SK-N-SH (cell line): ENCODE measurements at regions not wholly inside any gene's neighbourhood (a gene's known extent, or its start where the extent isn't known, plus 50 kb on each side); places are given as distances from the start of the nearest gene placed in this dataset.

ENCODE experiments used
- CTCF ChIA-PET: fragments of 300-600, 350-600 bp; formaldehyde crosslinking; extraction: SDS; loops from one replicate; lab custom pipeline; 2021; lab: Yijun Ruan, JAX
- POLR2A ChIA-PET: fragments of 350-600 bp; sonication (Branson Sonifier 250); formaldehyde crosslinking; extraction: SDS; loops from one replicate; lab custom pipeline; 2020; ENCODE audit warnings: antibody characterized with exemption, inconsistent platforms; lab: Yijun Ruan, JAX
- DNase-seq: peaks from one replicate; pipeline ENCODE4 v3.0.0; 2012
- H2AFZ ChIP-seq: fragments of 200-600 bp; sonication (generic); 2 replicates; pipeline ENCODE4 v1.8.1; 2016; ENCODE audit warnings: antibody characterized with exemption, mild to moderate bottlenecking, low read depth
- H3F3A ChIP-seq: fragments of 200-600 bp; sonication (generic); replicated peaks from 2 replicates; pipeline ENCODE3; 2016; ENCODE audit warnings: antibody characterized with exemption, mild to moderate bottlenecking; ENCODE audit not compliant: insufficient read depth
- H3K27ac ChIP-seq, 2 experiments: fragments of 200-500 bp in 1 of 2; fragments of 200-600 bp in 1 of 2; sonication (Bioruptor generic) in 1 of 2; sonication (generic), shearing (Covaris generic) in 1 of 2; 2 replicates each; pipeline versions ENCODE4 v1.5.1 to v1.6.1; 2014 to 2016; ENCODE audit warnings: low read depth in 2 of 2, inconsistent platforms in 1 of 2, low read length in 1 of 2, mild to moderate bottlenecking in 1 of 2, mixed read lengths in 1 of 2
- H3K27me3 ChIP-seq: fragments of 200-600 bp; sonication (generic), shearing (Covaris generic); 2 replicates; pipeline ENCODE4 v1.6.1; 2016; ENCODE audit warnings: mixed run types; ENCODE audit not compliant: insufficient read depth
- H3K36me3 ChIP-seq, 2 experiments: fragments of 200-500 bp in 1 of 2; fragments of 200-600 bp in 1 of 2; sonication (Bioruptor generic) in 1 of 2; sonication (generic) in 1 of 2; replicated peaks in 1 of 2; 2 replicates each; pipeline versions ENCODE3 to v1.5.1; 2014 to 2016; ENCODE audit warnings: low read length in 1 of 2, mild to moderate bottlenecking in 1 of 2; ENCODE audit not compliant: insufficient read depth in 2 of 2, control insufficient read depth in 1 of 2
- H3K4me1 ChIP-seq, 2 experiments: fragments of 200-500 bp in 1 of 2; fragments of 200-600 bp in 1 of 2; sonication (Bioruptor generic) in 1 of 2; sonication (generic), shearing (Covaris generic) in 1 of 2; 2 replicates each; pipeline versions ENCODE4 v1.5.1 to v1.6.1; 2014 to 2016; ENCODE audit warnings: low read depth in 1 of 2, low read length in 1 of 2, mixed run types in 1 of 2; ENCODE audit not compliant: insufficient read depth in 2 of 2, control insufficient read depth in 1 of 2
- H3K4me2 ChIP-seq: fragments of 200-600 bp; sonication (generic), shearing (Covaris generic); 2 replicates; pipeline ENCODE4 v1.6.1; 2017; ENCODE audit warnings: mixed run types
- H3K4me3 ChIP-seq, 2 experiments: fragments of 200-500 bp in 1 of 2; fragments of 200-600 bp in 1 of 2; sonication (Bioruptor generic) in 1 of 2; sonication (generic), shearing (Covaris generic) in 1 of 2; 2 replicates each; pipeline versions ENCODE4 v1.5.1 to v1.8.1; 2014 to 2016; ENCODE audit warnings: low read depth in 2 of 2, inconsistent platforms in 1 of 2, low read length in 1 of 2, mild to moderate bottlenecking in 1 of 2, mixed read lengths in 1 of 2, moderate library complexity in 1 of 2
- H3K79me2 ChIP-seq: fragments of 200-600 bp; sonication (generic); 2 replicates; pipeline ENCODE4 v1.8.1; 2017; ENCODE audit warnings: mild to moderate bottlenecking; ENCODE audit not compliant: insufficient read depth
- H3K9ac ChIP-seq: fragments of 200-600 bp; sonication (generic); 2 replicates; pipeline ENCODE4 v1.6.1; 2017; ENCODE audit warnings: mixed run types
- H3K9me2 ChIP-seq: fragments of 200-600 bp; sonication (generic); 2 replicates; pipeline ENCODE4 v1.6.1; 2017; ENCODE audit warnings: mixed run types
- H3K9me3 ChIP-seq: fragments of 200-600 bp; sonication (generic); 2 replicates; pipeline ENCODE4 v1.6.1; 2017; ENCODE audit warnings: mixed run types, mild to moderate bottlenecking, moderate library complexity
- H4K20me1 ChIP-seq: fragments of 200-600 bp; sonication (generic); 2 replicates; pipeline ENCODE4 v1.6.1; 2017; ENCODE audit warnings: mild to moderate bottlenecking, mixed run types; ENCODE audit not compliant: insufficient read depth
- CTCF ChIP-seq: fragments of 200-600 bp; sonication (generic); IDR thresholded peaks from 2 replicates; pipeline ENCODE4 v1.6.1; 2017; ENCODE audit warnings: antibody characterized with exemption, mild to moderate bottlenecking, moderate library complexity
- EP300 ChIP-seq, 2 experiments: IDR thresholded peaks; 2 replicates each; pipeline versions ENCODE4 v1.4.0 to v1.6.1; 2012; ENCODE audit warnings: borderline replicate concordance in 1 of 2, low read depth in 1 of 2, low read length in 1 of 2
- FOSL2 ChIP-seq: IDR thresholded peaks from 2 replicates; pipeline ENCODE4 v1.4.0; 2012; ENCODE audit warnings: low read depth, mild to moderate bottlenecking, moderate library complexity, borderline replicate concordance
- FOXJ3 ChIP-seq: sonication (generic); formaldehyde crosslinking; IDR thresholded peaks from 2 replicates; pipeline ENCODE4 v1.5.1; 2020; ENCODE audit warnings: mild to moderate bottlenecking, missing genetic modification reagents
- GATA2 ChIP-seq: sonication (generic); formaldehyde crosslinking; IDR thresholded peaks from 2 replicates; pipeline ENCODE4 v1.5.0; 2020; ENCODE audit warnings: mild to moderate bottlenecking, missing genetic modification reagents
- IRF3 ChIP-seq: fragments of 150-350 bp; IDR thresholded peaks from 2 replicates; pipeline ENCODE4 v1.6.1; 2016; ENCODE audit warnings: mild to moderate bottlenecking, low read depth, low read length
- JUND ChIP-seq: IDR thresholded peaks from 2 replicates; pipeline ENCODE4 v1.4.0; 2012
- MXI1 ChIP-seq: IDR thresholded peaks from 2 replicates; pipeline ENCODE4 v1.6.1; 2012; ENCODE audit warnings: mild to moderate bottlenecking, low read depth, low read length, improper control_type of control experiment
- NFIC ChIP-seq: IDR thresholded peaks from 2 replicates; pipeline ENCODE4 v1.4.0; 2012; ENCODE audit warnings: borderline replicate concordance
- NRF1 ChIP-seq: IDR thresholded peaks from 2 replicates; pipeline ENCODE4 v1.6.1; 2012; ENCODE audit warnings: low read depth, mild to moderate bottlenecking, low read length
- REST ChIP-seq: IDR thresholded peaks from 2 replicates; pipeline ENCODE4 v1.6.1; 2012; ENCODE audit warnings: mild to moderate bottlenecking, low read depth, low read length, moderate library complexity
- TCF12 ChIP-seq: IDR thresholded peaks from 2 replicates; pipeline ENCODE4 v1.4.0; 2012
- USF1 ChIP-seq: IDR thresholded peaks from 2 replicates; pipeline ENCODE4 v1.4.0; 2012; ENCODE audit warnings: low read depth, borderline replicate concordance
- YY1 ChIP-seq: IDR thresholded peaks from 2 replicates; pipeline ENCODE4 v1.4.0; 2012; ENCODE audit warnings: low read depth, mild to moderate bottlenecking
- ZBTB33 ChIP-seq: IDR thresholded peaks from 2 replicates; pipeline ENCODE4 v1.4.0; 2012; ENCODE audit warnings: low read depth, borderline replicate concordance
- WGBS: methylation state at CpG from one replicate; pipeline ENCODE4 v1.1.6; 2017; ENCODE audit warnings: low lambda C conversion rate; 5-methylcytosine and 5-hydroxymethylcytosine counted together

GRCh38 chr10:108908096-108908495 lies 1015.2 kb downstream of the XPNPEP1 start (continued):
- no peak for TF ChIP-seq EP300 (IDR thresholded peaks at IDR 0.05; ENCODE audit: borderline replicate concordance in 1 of 2, low read depth in 1 of 2, low read length in 1 of 2)
- no peak for TF ChIP-seq NFIC
- no peak for TF ChIP-seq ZBTB33
- no peak for TF ChIP-seq FOXJ3 (CRISPR knock-in tag)
- TF ChIP-seq NRF1: no peak
- no peak for TF ChIP-seq USF1
- TF ChIP-seq MXI1: no peak
- TF ChIP-seq TCF12: no peak

GRCh38 chr10:108905821-108906220 lies 1017.5 kb downstream of the XPNPEP1 start:
- 69% methylated on average over 4 of the region's 4 CpGs for WGBS
- Histone ChIP-seq H3K4me2 (no peak overlapping the region), H4K20me1 (no peaks in the 10 kb centered on the region), H3F3A (no peaks in the 10 kb centered on the region), H3K9ac (no peak overlapping the region), H3K36me3 (no peaks in the 10 kb centered on the region), H2AFZ (no peak overlapping the region), H3K4me1 (peaks cover 11 to 16% of the 10 kb centered on the region in 2 experiments), H3K79me2 (no peaks in the 10 kb centered on the region), H3K27me3 (no peaks in the 10 kb centered on the region), H3K4me3 (no peak overlapping the region), H3K27ac (peak overlapping the region in 1 of 2 experiments; percentile 16; a peak in 1 of 4 replicates), H3K9me2 (no peaks in the 10 kb centered on the region), H3K9me3 (no peaks in the 10 kb centered on the region)
- ChIA-PET POLR2A (no interaction called here), CTCF (no interaction called here)
- TF ChIP-seq FOXJ3 (CRISPR knock-in tag): no peak
- TF ChIP-seq GATA2: peak; percentile 11; the same call in 1 of the 2 replicates
- no peak for DNase-seq

- Histone ChIP-seq H3K27ac (peak overlapping the region in 1 of 2 experiments; percentile 38; a peak in 1 of 4 replicates), H3K4me2 (no peak overlapping the region), H3K36me3 (no peaks in the 10 kb centered on the region), H3K4me3 (no peak overlapping the region), H3K79me2 (no peaks in the 10 kb centered on the region), H3K9ac (no peak overlapping the region), H3F3A (no peaks in the 10 kb centered on the region), H3K9me3 (no peaks in the 10 kb centered on the region), H2AFZ (no peak overlapping the region), H3K27me3 (no peaks in the 10 kb centered on the region), H3K4me1 (peaks cover 11 to 16% of the 10 kb centered on the region in 2 experiments), H3K9me2 (no peaks in the 10 kb centered on the region), H4K20me1 (no peaks in the 10 kb centered on the region)
- ChIA-PET POLR2A (no interaction called here), CTCF (no interaction called here)
- DNase-seq: no peak
- TF ChIP-seq FOSL2: no peak
- no peak for TF ChIP-seq TCF12
- no peak for TF ChIP-seq FOXJ3 (CRISPR knock-in tag)
- TF ChIP-seq CTCF: no peak
- no peak for TF ChIP-seq REST
- no peak for TF ChIP-seq MXI1
- TF ChIP-seq NRF1: no peak
- no peak for TF ChIP-seq YY1
- no peak for TF ChIP-seq JUND
- TF ChIP-seq IRF3: no peak
- TF ChIP-seq GATA2: no peak
Observed at GRCh38 chr10:108905171-108905570, 1018.1 kb downstream of the XPNPEP1 start.
